Stimulated activated CD8-positive, alpha-beta memory T cell treated with anti-CD3 and anti-CD28 coated beads, Interleukin-7, amount 100 ng/mL, for 1 hour (primary cell): ENCODE measurements at regions not wholly inside any gene's neighbourhood (a gene's known extent, or its start where the extent isn't known, plus 50 kb on each side); places are given as distances from the start of the nearest gene placed in this dataset.

Experiments
- DNase-seq, 2 donors: peaks; one replicate each; pipeline ENCODE4 v3.0.0-alpha.2; 2020; ENCODE audit warnings: low read depth in 2 of 2

DNA sequence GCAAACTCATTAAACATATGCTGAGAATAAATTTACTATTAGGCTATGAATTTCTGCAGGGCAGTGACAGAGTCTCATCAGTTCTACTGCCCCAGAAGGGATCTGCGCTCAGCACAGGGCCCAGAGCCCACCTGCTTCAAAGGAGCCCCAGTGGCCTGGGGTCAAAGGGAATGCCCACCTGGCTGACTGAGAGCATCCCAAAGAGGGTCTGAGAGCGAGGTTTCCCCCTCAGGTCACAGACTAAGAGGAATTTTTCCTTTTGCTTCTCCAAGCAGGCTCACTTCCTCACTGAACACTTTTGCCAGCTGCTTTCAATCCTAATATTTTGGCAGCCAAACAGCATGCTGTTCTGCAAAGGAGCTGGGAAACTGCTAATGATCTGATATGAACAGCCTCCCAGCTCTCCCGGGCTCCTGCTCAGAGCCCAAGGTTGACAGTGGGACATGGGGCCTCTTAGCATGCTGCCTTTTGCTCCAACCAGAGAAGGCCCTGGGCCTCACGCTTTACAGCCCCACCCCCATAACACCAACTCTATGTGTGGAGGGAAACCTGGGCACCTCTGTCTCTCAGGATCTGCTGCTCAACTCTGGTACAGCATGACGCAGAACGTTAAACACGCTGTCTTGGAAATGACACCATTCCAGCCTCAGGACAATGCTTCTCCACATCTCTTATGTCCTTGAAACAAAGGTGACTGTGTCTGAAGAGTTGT, 70.7 kb upstream of the SYT6 start:
- DNase-seq, result no peak

DNA sequence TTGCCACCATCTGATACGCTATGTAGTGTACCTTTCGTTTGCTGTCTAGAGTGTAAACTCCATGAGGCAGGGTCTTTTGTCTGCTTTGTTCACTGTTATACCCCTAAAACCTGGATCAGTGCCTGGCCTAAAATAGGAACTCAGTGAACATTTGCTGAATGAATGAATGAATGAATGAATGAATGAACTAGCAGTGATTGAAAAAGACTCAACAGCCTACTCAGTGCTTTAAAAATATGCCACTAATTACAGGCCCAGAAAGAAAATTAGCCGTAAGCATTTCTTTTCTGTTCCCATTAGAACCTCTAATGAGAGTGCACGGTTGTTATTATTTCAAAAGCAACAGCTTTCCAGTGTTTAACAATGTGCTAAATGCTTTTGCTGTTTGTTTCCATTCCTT, 69.3 kb upstream of the SYT6 start:
- no peak for DNase-seq

DNA sequence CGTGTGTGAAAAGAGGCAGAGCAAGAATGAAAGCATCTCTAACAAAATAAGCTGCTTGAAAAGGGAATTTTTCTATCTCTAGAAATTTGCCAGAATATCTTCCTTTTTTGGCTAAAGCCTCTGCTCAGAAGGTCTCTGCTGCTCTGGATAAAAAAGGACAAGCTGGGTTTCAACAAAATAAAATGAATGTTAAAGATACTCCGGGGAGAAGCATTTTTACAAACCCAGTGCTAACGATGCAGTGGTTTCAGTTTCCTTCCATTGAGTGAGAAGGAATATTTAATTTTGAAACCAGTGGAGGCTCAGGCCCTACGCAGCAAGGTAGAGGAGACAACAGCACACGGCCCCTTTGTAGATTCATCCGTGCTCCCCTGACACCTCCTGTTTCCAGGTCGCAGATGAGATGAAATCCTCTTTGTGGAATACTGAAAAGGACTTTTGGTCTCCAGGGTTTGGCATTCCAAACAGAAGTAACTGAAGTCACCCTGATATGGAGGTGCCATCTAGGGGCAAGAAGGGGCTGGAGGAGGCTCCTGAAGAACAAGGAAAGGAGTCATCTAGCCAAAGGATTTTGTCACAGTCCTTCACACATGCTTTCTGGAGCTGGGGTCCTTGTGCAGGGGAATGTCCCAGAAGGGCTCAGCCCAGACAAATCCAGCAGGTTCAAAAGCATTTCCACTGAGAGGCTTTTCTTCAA, 65.7 kb upstream of the SYT6 start:
- DNase-seq, result no peak

DNA sequence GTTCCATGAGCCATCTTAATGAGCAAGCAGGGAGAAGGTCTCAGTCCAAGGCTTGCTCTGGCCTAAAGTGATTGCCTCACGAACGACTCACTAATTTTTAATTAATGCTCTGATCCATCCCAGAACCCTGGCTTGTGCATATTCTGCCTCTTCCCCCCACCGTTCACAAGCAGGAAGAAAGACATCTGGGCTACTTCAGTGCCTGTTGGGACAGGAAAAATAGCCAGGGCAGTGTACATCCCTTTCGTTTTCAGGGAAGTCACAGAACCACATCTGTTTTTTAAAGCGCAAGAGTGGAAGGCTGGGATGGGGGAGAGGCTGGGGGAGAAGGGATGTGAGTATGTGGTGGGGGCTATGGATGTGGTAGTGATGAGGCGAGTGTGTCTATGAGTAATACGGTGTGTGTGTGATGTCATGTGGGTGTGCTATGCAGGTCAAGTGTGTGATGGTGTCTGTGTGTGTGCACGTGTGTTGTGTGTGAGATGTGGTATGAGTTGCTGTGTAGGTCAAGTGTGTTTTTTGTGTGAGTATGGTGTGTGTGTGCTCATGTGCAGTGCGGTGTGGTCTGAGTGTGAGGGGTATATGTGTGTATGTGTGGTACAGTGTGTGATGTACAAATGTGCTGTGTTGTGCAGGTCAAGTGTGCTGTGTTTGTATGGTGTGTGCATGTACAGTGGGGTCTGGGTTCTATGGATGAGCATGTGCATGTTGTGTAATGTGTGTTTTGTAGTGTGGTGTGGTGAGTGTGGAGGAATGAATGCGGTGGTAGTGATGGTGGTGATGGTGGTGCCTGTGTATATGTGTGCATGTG, 64.9 kb upstream of the SYT6 start:
- DNase-seq, result no peak

DNA sequence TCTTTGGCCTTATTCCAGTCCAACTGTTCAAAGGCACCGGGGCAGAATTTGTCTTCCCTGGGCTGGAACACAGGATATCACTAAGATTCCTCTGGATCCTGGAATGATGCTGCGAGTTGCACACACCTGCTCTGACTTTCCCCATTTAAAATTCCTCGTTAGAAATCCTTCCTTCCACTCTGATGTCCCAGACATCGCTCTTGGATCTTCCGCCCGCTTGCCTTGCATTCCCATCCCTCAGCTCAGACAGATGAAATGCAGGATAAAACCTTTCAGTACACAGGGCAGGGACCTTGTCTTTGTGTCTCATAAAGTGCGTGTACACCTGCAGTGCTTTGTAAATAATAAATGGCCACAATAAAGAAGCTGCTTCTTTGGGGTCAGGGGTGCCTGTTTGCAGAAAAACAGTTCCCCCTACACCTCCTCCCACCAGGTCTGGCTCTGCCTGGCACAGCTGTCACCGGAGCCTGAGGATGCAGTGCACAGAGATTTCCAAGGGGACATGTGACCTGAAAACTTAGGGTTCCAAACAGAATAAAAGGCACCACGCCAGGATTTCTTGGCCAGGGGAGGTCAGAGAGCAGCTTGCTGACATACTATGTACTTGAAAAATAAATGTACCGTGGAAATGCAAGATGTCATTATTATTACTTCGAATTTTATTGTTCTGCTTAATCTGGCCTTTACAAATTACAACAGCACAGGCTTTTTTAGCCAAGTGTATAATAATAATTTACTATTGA, 62.9 kb upstream of the SYT6 start:
- no peak for DNase-seq

DNA sequence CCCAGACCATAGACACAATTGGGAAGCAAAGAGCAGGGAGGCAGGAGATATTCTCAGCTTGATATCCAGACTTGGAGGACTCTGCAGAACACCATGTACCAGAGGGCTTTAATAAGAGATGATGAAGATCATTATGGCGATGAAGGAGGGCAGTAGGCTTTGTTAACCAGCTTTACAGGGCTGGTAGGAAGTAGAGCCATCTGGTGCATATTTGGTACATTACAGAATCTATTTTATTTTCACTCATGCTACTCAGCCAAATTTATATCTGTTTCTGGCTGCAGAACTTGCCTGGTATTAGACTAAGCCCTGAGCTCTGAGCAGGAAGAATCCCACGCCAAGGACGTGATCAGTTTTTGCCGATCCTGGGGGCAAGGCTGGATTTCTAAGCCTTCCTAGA, 61.8 kb upstream of the SYT6 start:
- no peak for DNase-seq

DNA sequence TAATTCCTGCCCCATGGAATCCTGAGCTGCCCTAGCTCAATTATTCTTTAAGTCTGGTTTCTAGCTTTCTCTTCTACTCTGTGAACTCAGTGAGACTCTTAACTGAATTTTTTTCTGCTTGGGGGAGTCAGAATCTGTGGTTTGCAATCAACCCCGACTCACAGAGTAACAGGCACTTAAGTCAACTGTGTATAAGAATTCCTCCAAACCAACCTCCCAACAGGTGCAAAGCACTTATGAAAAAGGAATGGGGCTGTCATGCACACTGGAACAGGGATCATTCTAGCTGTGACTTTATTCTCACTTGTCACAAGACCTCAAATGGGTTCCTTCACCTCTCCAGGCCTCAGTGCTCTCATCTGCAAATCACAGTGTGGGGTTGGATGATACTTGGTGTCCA, 60.3 kb upstream of the SYT6 start:
- no peak for DNase-seq

DNA sequence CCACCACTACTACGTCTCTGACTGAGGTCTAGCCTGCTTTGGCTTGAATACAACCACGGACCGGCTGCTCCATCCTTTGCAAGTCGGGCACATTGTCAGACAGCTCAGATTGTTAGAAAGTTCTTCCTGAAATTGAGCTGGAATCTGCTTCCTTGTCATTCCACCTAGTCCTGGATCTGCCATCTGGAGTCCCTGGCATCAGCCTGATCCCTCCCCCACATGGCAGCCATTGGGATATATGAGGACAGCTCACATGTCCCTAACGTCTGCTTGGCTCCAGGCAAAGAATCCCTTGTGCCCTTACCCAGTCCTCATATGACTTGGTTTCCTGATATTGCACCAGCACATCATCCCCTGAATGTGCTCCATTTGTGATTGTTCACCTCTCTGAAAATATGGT, 56.3 kb upstream of the SYT6 start:
- DNase-seq, result no peak

DNA sequence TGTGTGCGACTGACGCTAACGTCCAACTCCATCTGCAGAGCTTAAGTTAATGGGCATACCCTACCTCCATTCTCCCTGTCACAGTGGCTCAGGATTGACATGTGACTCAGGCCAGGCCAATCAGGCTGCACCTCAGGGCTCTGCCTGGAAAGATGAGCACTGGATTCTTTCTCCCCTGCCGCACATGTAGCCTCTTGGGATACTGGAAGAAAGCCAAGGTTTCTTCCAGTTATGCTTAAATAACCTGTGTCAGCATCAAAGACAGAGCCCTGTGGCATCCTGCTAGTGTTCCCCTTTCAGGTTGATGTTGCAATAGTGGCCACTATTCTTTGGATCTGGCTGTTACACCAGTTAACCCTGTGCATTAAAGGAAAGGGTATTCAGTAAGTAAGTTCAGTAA, 55.0 kb upstream of the SYT6 start:
- DNase-seq, result no peak

DNA sequence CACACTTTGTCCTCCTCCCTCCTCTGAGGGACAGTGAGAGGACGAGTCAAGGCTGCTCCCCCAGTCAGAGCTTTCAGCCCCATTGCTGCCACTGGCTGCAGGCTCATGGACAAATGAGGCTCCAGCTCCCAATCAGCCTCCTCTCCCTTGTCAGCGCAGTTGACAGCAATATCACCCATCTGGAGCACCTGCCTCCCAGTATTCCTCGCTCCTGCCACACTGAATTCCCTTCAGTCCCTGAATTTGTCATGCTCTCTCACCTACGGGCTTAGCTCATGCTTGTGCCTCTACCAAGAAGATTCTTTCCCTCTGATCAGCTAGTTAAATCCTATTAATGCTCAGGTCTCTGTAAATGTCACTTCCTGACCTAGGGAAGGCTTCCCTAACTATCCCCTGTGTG, 54.4 kb upstream of the SYT6 start:
- DNase-seq, result no peak

DNA sequence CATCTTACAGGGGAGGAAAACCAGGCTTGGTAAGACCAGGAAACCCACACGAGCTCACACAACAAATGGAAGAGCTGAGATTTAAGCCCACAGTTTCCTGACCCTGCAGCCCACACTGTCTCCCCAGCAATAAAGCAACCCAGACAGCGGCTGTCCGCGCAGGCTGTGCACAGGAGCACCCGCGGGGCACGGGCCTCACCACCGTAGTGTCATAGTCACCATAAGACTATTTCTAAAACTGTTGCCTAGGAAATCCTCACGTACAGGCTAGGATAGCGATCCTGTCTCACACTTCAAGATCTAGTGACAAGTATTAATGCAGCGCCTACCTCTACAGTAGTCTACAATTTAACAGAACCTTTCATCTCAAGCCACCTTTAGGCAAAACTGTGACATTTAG, 54.0 kb upstream of the SYT6 start:
- DNase-seq, result no peak

DNA sequence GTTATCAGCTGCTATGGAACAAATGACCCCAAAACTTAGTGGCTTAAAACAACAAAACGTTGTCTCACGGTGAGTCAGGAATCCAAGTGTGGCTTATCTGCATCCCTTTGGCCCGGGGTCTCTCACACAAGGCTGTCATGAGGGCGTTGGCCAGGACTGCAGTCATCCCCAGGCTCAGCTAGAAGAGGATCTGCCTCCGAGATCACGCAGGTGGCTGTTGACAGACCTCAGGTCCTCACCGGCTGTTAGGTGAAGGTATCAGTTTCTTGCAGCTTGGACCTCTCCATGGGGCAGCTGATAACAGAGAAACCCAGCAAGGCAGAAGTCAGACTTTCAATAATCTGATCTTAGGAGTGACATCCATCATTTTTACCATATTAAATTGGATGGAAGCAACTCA, 52.7 kb upstream of the SYT6 start:
- DNase-seq, result no peak

DNA sequence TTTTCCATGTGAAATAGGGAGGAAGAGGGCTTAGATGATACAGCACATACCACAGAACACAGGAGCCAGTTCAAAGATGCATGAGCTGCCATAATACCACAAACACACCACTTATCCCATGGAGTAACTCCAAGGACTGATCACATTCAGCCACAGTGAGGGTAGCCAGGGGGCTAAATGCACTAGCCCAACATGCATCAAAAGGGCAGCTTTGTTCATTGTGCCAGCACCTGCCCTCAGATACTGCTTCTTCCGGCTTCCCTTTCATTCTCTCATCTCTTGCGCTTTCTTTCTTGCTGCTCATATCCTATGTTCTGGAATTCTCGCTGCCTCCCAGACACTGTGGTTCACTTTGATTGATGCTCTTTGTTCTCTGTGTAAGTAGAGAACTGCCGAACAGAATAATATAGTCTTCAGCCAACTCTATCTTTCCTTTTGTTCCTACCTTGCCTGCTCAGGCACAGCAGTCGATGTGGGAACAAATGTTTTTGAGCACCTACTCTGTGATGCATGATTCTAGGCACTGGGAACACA, 50.0 kb upstream of the SYT6 start:
- DNase-seq, result no peak
